WI38 (cell line): ENCODE measurements at regions not wholly inside any gene's neighbourhood (a gene's known extent, or its start where the extent isn't known, plus 50 kb on each side); places are given as distances from the start of the nearest gene placed in this dataset.

Experiments used
- H3K4me3 ChIP-seq: 2 replicates; pipeline ENCODE4 v1.5.1; 2011; ENCODE audit warnings: low read depth, mild to moderate bottlenecking, control low read depth, low read length
- CTCF ChIP-seq: IDR thresholded peaks from 2 replicates; pipeline ENCODE4 v1.5.1; 2012; ENCODE audit warnings: low read depth, mild to moderate bottlenecking, control low read depth, low read length

GRCh38 chr1:56200896-56201295 is 378.5 kb downstream of the PLPP3 start:
- TF ChIP-seq CTCF: no peak
- H3K4me3 ChIP-seq: no peak overlapping the region

GRCh38 chr1:56200442-56200841 is 378.9 kb downstream of the PLPP3 start:
- no peak overlapping the region for H3K4me3 ChIP-seq
- no peak for TF ChIP-seq CTCF

- no peak overlapping the region for H3K4me3 ChIP-seq
- no peak for TF ChIP-seq CTCF
Observed at GRCh38 chr1:56199956-56200355, 379.4 kb downstream of the PLPP3 start.

- no peak for TF ChIP-seq CTCF
- no peak overlapping the region for H3K4me3 ChIP-seq
Observed at GRCh38 chr1:56199061-56199460, 380.3 kb downstream of the PLPP3 start.

- no peak overlapping the region for H3K4me3 ChIP-seq
- TF ChIP-seq CTCF: no peak
Observed at GRCh38 chr1:56197946-56198345, 381.4 kb downstream of the PLPP3 start.

GRCh38 chr1:56196839-56197238 is 382.5 kb downstream of the PLPP3 start:
- no peak for TF ChIP-seq CTCF
- no peak overlapping the region for H3K4me3 ChIP-seq

- TF ChIP-seq CTCF: no peak
- H3K4me3 ChIP-seq: no peak overlapping the region
Observed at GRCh38 chr1:56194701-56195300, 384.6 kb downstream of the PLPP3 start.
